AG04450 (cell line): ENCODE measurements at regions not wholly inside any gene's neighbourhood (a gene's known extent, or its start where the extent isn't known, plus 50 kb on each side); places are given as distances from the start of the nearest gene placed in this dataset.
"Not testable (repeated sequence)": the region's sequence is repeated elsewhere in the genome, so short reads cannot be mapped to it uniquely, and the experiment has no call there.

Experiments
- CTCF ChIA-PET: fragments of 300-600, 350-600 bp; formaldehyde crosslinking; extraction: SDS; loops from one replicate; lab custom pipeline; 2022; ENCODE audit warnings: antibody characterized with exemption, inconsistent platforms; lab: Charles Lee
- POLR2A ChIA-PET: fragments of 350-600 bp; formaldehyde crosslinking; extraction: SDS; loops from one replicate; lab custom pipeline; 2021; ENCODE audit warnings: antibody characterized with exemption, inconsistent platforms; lab: Yijun Ruan, JAX
- DNase-seq: peaks from one replicate; pipeline ENCODE4 v3.0.0-alpha.2; 2011; ENCODE audit warnings: low read depth, low spot score
- H3K27ac ChIP-seq: one replicate; pipeline ENCODE4 v1.5.1; 2012; ENCODE audit warnings: low read depth, low read length, control low read depth
- H3K27me3 ChIP-seq: one replicate; pipeline ENCODE4 v1.6.0; 2012; ENCODE audit warnings: low read length; ENCODE audit not compliant: control insufficient read depth, insufficient read depth
- H3K4me3 ChIP-seq: 2 replicates; pipeline ENCODE4 v1.5.1; 2011; ENCODE audit warnings: mild to moderate bottlenecking, low read depth, low read length, control low read depth
- H3K9me3 ChIP-seq: 2 replicates; pipeline ENCODE4 v1.5.1; 2012; ENCODE audit warnings: low read length; ENCODE audit not compliant: control insufficient read depth, insufficient read depth
- TF ChIP-seq, protein P1 (sequence below): IDR thresholded peaks from 2 replicates; pipeline ENCODE4 v1.5.1; 2011; ENCODE audit warnings: low read depth, low read length, control low read depth, inconsistent platforms

DNA sequence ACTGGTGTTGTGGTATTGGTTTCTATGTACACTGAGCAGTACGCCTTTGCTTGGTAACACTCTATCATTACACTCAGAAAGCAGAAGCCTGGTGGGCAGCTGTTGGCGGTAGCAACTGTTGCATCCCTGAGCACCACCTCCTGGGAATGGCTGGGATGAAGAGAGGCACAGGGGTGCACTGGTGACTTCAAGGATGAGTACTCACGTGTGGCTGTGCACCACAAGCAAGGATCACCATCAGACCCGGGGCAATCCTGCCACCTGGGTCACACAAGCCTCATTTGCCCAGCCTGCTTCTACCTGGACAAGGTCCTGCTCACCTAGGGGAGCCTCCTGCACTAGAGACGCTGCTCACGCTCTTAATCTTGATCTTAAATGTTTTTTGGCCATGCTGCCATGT, 336.4 kb downstream of the SI start:
- peaks cover 21% of the 10 kb centered on the region for H3K9me3 ChIP-seq
- H3K27ac ChIP-seq: no peak overlapping the region
- DNase-seq: no peak
- ChIA-PET POLR2A (no interaction called here), CTCF (no interaction called here)
- H3K4me3 ChIP-seq: no peak overlapping the region
- no peaks in the 10 kb centered on the region for H3K27me3 ChIP-seq
- TF ChIP-seq, protein P1, sequence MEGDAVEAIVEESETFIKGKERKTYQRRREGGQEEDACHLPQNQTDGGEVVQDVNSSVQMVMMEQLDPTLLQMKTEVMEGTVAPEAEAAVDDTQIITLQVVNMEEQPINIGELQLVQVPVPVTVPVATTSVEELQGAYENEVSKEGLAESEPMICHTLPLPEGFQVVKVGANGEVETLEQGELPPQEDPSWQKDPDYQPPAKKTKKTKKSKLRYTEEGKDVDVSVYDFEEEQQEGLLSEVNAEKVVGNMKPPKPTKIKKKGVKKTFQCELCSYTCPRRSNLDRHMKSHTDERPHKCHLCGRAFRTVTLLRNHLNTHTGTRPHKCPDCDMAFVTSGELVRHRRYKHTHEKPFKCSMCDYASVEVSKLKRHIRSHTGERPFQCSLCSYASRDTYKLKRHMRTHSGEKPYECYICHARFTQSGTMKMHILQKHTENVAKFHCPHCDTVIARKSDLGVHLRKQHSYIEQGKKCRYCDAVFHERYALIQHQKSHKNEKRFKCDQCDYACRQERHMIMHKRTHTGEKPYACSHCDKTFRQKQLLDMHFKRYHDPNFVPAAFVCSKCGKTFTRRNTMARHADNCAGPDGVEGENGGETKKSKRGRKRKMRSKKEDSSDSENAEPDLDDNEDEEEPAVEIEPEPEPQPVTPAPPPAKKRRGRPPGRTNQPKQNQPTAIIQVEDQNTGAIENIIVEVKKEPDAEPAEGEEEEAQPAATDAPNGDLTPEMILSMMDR: no peak

DNA sequence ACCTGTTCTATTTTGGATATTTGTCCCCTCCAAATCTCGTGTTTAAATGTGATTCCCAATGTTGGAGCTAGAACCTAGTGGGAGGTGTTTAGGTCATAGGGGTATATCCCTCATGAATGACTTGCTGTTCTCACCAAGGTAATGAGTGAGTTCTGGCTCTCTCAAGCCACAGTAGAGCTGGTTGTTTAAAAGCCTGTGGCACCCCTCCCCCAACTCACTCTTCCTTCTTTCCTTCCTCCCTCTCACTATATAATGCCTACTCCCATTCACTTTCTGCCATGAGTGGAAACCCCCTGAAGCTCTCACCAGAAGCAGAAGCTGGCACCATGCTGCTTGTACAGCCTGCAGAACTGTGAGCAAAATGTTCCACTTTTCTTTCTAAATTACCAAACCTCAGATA, 341.1 kb downstream of the SI start:
- ChIA-PET CTCF (no interaction called here), POLR2A (no interaction called here)
- TF ChIP-seq, protein P1: no peak
- Histone ChIP-seq H3K9me3 (peaks cover 14% of the 10 kb centered on the region), H3K27ac (no peak overlapping the region), H3K4me3 (no peak overlapping the region), H3K27me3 (no peaks in the 10 kb centered on the region)
- DNase-seq: no peak

DNA sequence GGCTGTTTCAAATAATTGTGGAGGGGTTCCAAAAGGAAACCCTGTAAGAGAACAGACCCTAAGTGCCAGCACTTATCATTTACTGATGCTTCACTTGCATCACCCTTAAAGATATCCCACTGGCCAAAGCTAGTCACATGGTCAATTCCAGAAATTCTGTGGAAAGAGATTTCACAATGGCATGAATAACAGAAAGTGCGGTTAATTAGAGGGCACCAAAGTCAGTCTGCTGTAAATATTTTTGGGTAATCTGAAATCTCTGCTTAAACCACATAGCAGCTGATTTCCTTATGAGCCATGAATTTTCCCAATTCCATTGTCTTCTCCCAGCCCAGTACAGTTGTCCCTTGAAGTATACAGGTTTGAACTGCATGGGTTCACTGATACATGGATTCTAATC, 346.1 kb downstream of the SI start:
- no peak for DNase-seq
- POLR2A ChIA-PET: no interaction called here
- CTCF ChIA-PET: no interaction called here
- Histone ChIP-seq H3K4me3 (no peak overlapping the region), H3K9me3 (no peaks in the 10 kb centered on the region; the same call in 1 of the 2 replicates), H3K27me3 (no peaks in the 10 kb centered on the region), H3K27ac (no peak overlapping the region)
- TF ChIP-seq, protein P1: no peak

GRCh38 chr3:164730815-164731360, 347.4 kb downstream of the SI start:
- Histone ChIP-seq H3K27ac (no peak overlapping the region), H3K4me3 (no peak overlapping the region), H3K9me3 (peaks cover 9% of the 10 kb centered on the region), H3K27me3 (no peaks in the 10 kb centered on the region)
- CTCF ChIA-PET: no interaction called here
- POLR2A ChIA-PET: no interaction called here
- no peak for DNase-seq
- TF ChIP-seq, protein P1: no peak

DNA sequence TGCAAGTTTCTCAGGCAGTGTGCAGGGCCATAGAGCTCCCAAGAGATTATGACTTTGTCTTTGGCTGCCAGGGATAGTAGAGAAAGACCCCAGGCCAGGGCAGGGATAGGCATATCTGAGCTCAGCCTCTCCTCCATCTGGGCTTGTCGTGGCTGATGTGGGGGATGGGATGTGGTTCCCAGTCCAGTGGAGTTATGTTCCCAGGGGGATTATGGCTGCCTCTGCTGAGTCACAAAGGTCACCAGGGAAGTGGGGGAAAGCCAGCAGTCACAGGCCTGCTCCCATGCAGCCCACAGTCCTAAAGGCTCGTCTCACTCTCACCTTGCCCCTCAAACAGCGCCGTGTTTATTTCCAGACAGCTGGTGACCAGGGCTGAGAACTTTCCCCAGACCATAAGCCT, 354.9 kb downstream of the SI start:
- no peaks in the 10 kb centered on the region for H3K27me3 ChIP-seq
- ChIA-PET POLR2A (no interaction called here), CTCF (no interaction called here)
- DNase-seq: no peak
- no peak overlapping the region for H3K4me3 ChIP-seq
- TF ChIP-seq, protein P1: no peak
- H3K9me3 ChIP-seq: peaks cover 18% of the 10 kb centered on the region
- no peak overlapping the region for H3K27ac ChIP-seq

GRCh38 chr3:164702808-164703207, 375.5 kb downstream of the SI start:
- H3K27me3 ChIP-seq, POLR2A ChIA-PET, H3K27ac ChIP-seq, CTCF ChIA-PET, H3K9me3 ChIP-seq, H3K4me3 ChIP-seq, DNase-seq: not testable (repeated sequence)
